Endodermal cell (in vitro differentiated cells): ENCODE measurements at regions not wholly inside any gene's neighbourhood (a gene's known extent, or its start where the extent isn't known, plus 50 kb on each side); places are given as distances from the start of the nearest gene placed in this dataset.
"Not testable (repeated sequence)": the region's sequence is repeated elsewhere in the genome, so short reads cannot be mapped to it uniquely, and the experiment has no call there.

Experiments
- DNase-seq: peaks from one replicate; pipeline ENCODE4 v3.0.0-alpha.2; 2017
- H3K27ac ChIP-seq: 2 replicates; pipeline ENCODE4 v1.5.1; 2013; ENCODE audit warnings: mild to moderate bottlenecking, low read depth, low read length, moderate library complexity
- H3K27me3 ChIP-seq: 2 replicates; pipeline ENCODE4 v1.6.1; 2013; ENCODE audit warnings: mild to moderate bottlenecking, low read length, moderate library complexity; ENCODE audit not compliant: insufficient read depth, control insufficient read depth, poor library complexity, severe bottlenecking
- H3K36me3 ChIP-seq: 2 replicates; pipeline ENCODE4 v1.7.0; 2013; ENCODE audit warnings: mild to moderate bottlenecking, low read length, moderate library complexity; ENCODE audit not compliant: control insufficient read depth, insufficient read depth
- H3K4me1 ChIP-seq: one replicate; pipeline ENCODE4 v1.7.0; 2013; ENCODE audit warnings: low read length; ENCODE audit not compliant: control insufficient read depth, insufficient read depth
- H3K4me3 ChIP-seq: 2 replicates; pipeline ENCODE4 v1.5.1; 2013; ENCODE audit warnings: mild to moderate bottlenecking, low read length, moderate library complexity
- H3K9ac ChIP-seq: 2 replicates; pipeline ENCODE4 v1.6.1; 2013; ENCODE audit warnings: mild to moderate bottlenecking, low read length, moderate library complexity; ENCODE audit not compliant: poor library complexity, severe bottlenecking; ENCODE audit errors: extremely low read depth
- H3K9me3 ChIP-seq: 2 replicates; pipeline ENCODE4 v1.6.1; 2013; ENCODE audit warnings: mild to moderate bottlenecking, low read length, moderate library complexity; ENCODE audit not compliant: control insufficient read depth
- H3K27ac Mint-ChIP-seq: 2 replicates; pipeline ENCODE4 v1.8.0; 2020; ENCODE audit warnings: mixed read lengths
- H3K27me3 Mint-ChIP-seq: 2 replicates; pipeline ENCODE4 v1.8.0; 2021; ENCODE audit warnings: mild to moderate bottlenecking, mixed read lengths; ENCODE audit not compliant: insufficient read depth
- H3K36me3 Mint-ChIP-seq: 2 replicates; pipeline ENCODE4 v1.8.0; 2020; ENCODE audit warnings: low read depth, mixed read lengths
- H3K4me1 Mint-ChIP-seq: 2 replicates; pipeline ENCODE4 v1.8.0; 2020; ENCODE audit warnings: mixed read lengths
- H3K4me3 Mint-ChIP-seq: 2 replicates; pipeline ENCODE4 v1.8.0; 2020; ENCODE audit warnings: mild to moderate bottlenecking, moderate library complexity, mixed read lengths
- H3K9me3 Mint-ChIP-seq: 2 replicates; pipeline ENCODE4 v1.8.0; 2020; ENCODE audit warnings: mild to moderate bottlenecking, mixed read lengths
- CTCF ChIP-seq: fragments of 200-600 bp; sonication (generic); conservative IDR thresholded peaks from 2 replicates; pipeline ENCODE4 v1.5.0; 2021; ENCODE audit warnings: antibody characterized with exemption, mild to moderate bottlenecking
- WGBS, 2 experiments: methylation state at CpG; one replicate each; pipeline versions ENCODE4 v1.1.5 to v1.1.7; 2013; ENCODE audit warnings: missing lambda C conversion rate in 2 of 2, mixed read lengths in 1 of 2; ENCODE audit not compliant: insufficient coverage in 1 of 2, insufficient read length in 1 of 2; 5-methylcytosine and 5-hydroxymethylcytosine counted together

GRCh38 chr17:20797292-20797691 is 217.8 kb downstream of the CDRT15L2 start:
- Mint-ChIP-seq H3K36me3 (no peaks in the 10 kb centered on the region), H3K4me3 (no peak overlapping the region), H3K4me1 (no peaks in the 10 kb centered on the region), H3K27me3 (no peaks in the 10 kb centered on the region), H3K9me3 (peaks cover 3% of the 10 kb centered on the region), H3K27ac (no peak overlapping the region)
- Histone ChIP-seq H3K36me3 (no peaks in the 10 kb centered on the region), H3K9ac (no peak overlapping the region), H3K4me3 (no peak overlapping the region), H3K27ac (no peak overlapping the region), H3K27me3 (no peaks in the 10 kb centered on the region), H3K4me1 (no peaks in the 10 kb centered on the region), H3K9me3 (no peaks in the 10 kb centered on the region)
- DNase-seq = no peak
- no peak for TF ChIP-seq CTCF
- WGBS, 2 experiments = 85% methylated on average over 3 of the region's 3 CpGs; no CpG with 5 or more reads in 1 of the 2 experiments

GRCh38 chr17:20800146-20800545 is 220.6 kb downstream of the CDRT15L2 start:
- no peaks in the 10 kb centered on the region for H3K4me1 ChIP-seq
- H3K9me3 Mint-ChIP-seq = peaks cover 3% of the 10 kb centered on the region
- 93 to 100% methylated on average over 1 to 2 of the region's 2 CpGs for WGBS, 2 experiments

GRCh38 chr17:20805751-20806150 is 226.2 kb downstream of the CDRT15L2 start:
- H3K27ac Mint-ChIP-seq = no peak overlapping the region

More at GRCh38 chr17:20800146-20800545, 220.6 kb downstream of the CDRT15L2 start:
- Histone ChIP-seq H3K9me3 (no peaks in the 10 kb centered on the region), H3K27me3 (no peaks in the 10 kb centered on the region), H3K27ac (no peak overlapping the region), H3K36me3 (no peaks in the 10 kb centered on the region), H3K9ac (no peak overlapping the region), H3K4me3 (no peak overlapping the region)
- H3K4me3 Mint-ChIP-seq = no peak overlapping the region
- no peaks in the 10 kb centered on the region for H3K36me3 Mint-ChIP-seq
- no peaks in the 10 kb centered on the region for H3K27me3 Mint-ChIP-seq
- TF ChIP-seq CTCF = no peak
- no peak overlapping the region for H3K27ac Mint-ChIP-seq
- no peaks in the 10 kb centered on the region for H3K4me1 Mint-ChIP-seq
- no peak for DNase-seq

GRCh38 chr17:20807566-20807965 is 228.0 kb downstream of the CDRT15L2 start:
- H3K9me3 ChIP-seq, H3K27ac Mint-ChIP-seq, H3K4me1 Mint-ChIP-seq, H3K36me3 Mint-ChIP-seq, H3K4me3 ChIP-seq, H3K9ac ChIP-seq, H3K27ac ChIP-seq, H3K36me3 ChIP-seq, H3K27me3 ChIP-seq, H3K27me3 Mint-ChIP-seq, H3K9me3 Mint-ChIP-seq, H3K4me1 ChIP-seq, DNase-seq, H3K4me3 Mint-ChIP-seq: not testable (repeated sequence)

More at GRCh38 chr17:20805751-20806150, 226.2 kb downstream of the CDRT15L2 start:
- H3K4me3 Mint-ChIP-seq = no peak overlapping the region
- no peak overlapping the region for H3K4me3 ChIP-seq
- H3K9me3 ChIP-seq = peaks cover 6% of the 10 kb centered on the region
- WGBS, 2 experiments = 94 to 100% methylated on average over 1 to 3 of the region's 3 CpGs
- DNase-seq = no peak
- H3K27me3 ChIP-seq = no peaks in the 10 kb centered on the region
- H3K27ac ChIP-seq = no peak overlapping the region
- no peaks in the 10 kb centered on the region for H3K36me3 Mint-ChIP-seq
- H3K9ac ChIP-seq = no peak overlapping the region
- no peaks in the 10 kb centered on the region for H3K4me1 ChIP-seq
- peaks cover 10% of the 10 kb centered on the region for H3K9me3 Mint-ChIP-seq
- TF ChIP-seq CTCF = no peak
- H3K36me3 ChIP-seq = no peaks in the 10 kb centered on the region
- H3K27me3 Mint-ChIP-seq = no peaks in the 10 kb centered on the region
- no peaks in the 10 kb centered on the region for H3K4me1 Mint-ChIP-seq

GRCh38 chr17:20815410-20815809 is 227.4 kb downstream of the USP22 start:
- not testable (repeated sequence) for H3K4me1 ChIP-seq, H3K36me3 ChIP-seq, H3K4me3 Mint-ChIP-seq, H3K27ac ChIP-seq, H3K9ac ChIP-seq, H3K36me3 Mint-ChIP-seq, DNase-seq, H3K4me1 Mint-ChIP-seq, H3K27me3 ChIP-seq, H3K27ac Mint-ChIP-seq
- Mint-ChIP-seq H3K9me3 (peaks cover 13% of the 10 kb centered on the region), H3K27me3 (peaks cover 17% of the 10 kb centered on the region)
- WGBS, 2 experiments = 92 to 98% methylated on average over 1 to 5 of the region's 5 CpGs
- H3K9me3 ChIP-seq = peaks cover 23% of the 10 kb centered on the region
- H3K4me3 ChIP-seq = peak overlapping the region; percentile 24
